HG03571 (cell line): ENCODE measurements at regions not wholly inside any gene's neighbourhood (a gene's known extent, or its start where the extent isn't known, plus 50 kb on each side); places are given as distances from the start of the nearest gene placed in this dataset.
"Not testable (repeated sequence)": the region's sequence is repeated elsewhere in the genome, so short reads cannot be mapped to it uniquely, and the experiment has no call there.

ENCODE experiments used
- ATAC-seq: cut with Tn5 transposase; IDR thresholded peaks from one replicate; pipeline ENCODE4 v1.9.1; 2021; ENCODE audit not compliant: unreplicated experiment

- ATAC-seq, result no peak
These were observed 338.7 kb downstream of the LRRIQ3 start for GRCh38 chr1:73859227-73859626.

DNA sequence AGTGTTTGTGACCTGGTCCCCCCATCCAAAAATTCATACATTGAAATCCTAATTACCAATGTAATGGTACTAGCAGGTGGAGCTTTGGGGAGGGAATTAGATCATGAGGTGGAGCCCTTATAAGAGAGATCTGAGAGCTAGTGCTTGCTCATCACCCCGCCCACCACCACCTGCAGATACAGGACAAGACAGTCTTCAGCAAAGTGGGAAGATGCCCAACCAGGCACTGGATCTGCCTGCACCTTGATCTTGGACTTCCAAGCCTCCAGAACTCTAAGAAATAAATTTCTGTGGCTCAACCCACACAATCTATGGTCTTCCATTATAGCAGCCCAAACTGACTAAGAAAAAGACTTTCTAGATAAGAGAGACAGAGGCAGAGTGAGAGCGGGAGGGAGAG, 343.4 kb downstream of the LRRIQ3 start:
- no peak for ATAC-seq

DNA sequence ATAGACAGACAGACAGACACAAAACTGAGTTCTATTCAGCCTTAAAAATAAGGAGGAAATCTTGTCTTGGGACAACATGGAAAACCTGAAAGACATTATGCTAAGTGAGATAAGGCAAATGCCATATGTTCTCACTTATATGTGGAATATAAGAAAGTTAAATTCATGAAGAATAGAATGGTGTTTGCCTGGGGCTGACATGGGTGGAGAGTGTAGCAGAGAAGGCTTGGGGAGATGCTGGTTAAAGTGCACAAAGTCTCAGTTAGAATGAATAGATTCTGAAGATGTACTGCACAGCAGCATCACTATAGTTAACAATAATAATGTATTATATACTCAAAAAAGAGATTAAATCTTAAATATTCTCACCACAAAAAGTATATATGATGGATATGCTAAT, 355.5 kb downstream of the LRRIQ3 start:
- ATAC-seq, result no peak

GRCh38 chr1:73839922-73840321, 358.1 kb downstream of the LRRIQ3 start:
- ATAC-seq, result no peak

DNA sequence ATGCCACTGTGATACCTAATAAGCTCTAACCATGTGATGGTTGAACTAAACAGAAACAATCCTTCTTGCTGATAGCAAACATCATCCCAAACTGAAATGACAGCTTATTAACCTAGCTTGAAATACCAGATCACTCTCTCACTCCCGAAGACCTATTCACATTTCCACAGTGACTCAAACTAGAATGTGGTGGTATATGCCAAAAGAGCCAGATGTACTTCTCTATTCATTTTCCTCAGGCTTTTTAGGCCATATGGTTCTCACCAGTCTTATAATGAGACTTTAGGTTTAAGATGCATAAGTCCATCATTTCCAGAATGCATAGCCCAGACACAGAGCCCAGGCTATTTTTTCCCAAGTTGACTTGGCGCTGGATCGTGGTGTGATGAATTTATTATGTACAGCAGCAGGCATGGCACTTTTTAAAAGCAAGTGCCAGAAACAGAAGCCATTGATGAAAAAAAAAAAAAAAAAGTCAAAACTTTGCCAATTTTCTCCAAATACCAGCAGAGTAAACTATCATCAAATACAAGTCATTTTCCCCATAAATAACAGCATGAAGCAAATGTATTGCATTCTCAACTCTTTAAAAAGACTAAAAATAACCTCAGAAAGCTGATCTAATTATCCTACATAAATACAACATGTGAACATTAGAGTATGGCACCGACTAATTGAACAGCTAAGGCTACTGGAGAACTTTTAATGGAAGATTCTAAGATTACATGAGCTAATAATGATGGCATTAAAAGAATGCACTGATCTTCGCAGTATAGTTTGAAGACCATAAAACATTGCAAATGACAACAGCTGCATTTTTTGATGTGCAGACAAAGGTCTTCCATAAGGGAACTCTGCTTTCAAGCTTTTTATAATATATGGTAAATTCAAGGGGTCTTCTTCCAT, 365.4 kb downstream of the LRRIQ3 start:
- no peak for ATAC-seq

- ATAC-seq, result not testable (repeated sequence)
These were observed 370.7 kb downstream of the LRRIQ3 start for GRCh38 chr1:73827283-73827682.

DNA sequence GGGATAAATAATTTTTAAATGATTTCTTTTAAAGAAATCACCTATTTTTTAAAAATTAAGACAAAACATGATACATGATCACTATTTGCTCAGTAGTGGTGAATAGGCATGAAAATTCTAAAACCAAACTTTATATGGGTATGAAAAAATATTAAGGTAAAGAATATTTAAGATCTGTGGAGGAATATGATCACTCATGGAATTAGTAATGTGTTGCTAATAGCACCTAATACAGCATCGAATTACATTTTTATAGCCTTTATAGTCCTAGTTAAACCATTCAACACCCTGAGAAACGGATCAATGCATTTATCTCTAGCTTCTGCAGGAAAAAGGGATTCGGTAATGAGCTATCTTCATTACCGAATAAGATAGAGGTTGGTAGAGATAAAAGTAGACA, 373.9 kb downstream of the LRRIQ3 start:
- ATAC-seq, result no peak

DNA sequence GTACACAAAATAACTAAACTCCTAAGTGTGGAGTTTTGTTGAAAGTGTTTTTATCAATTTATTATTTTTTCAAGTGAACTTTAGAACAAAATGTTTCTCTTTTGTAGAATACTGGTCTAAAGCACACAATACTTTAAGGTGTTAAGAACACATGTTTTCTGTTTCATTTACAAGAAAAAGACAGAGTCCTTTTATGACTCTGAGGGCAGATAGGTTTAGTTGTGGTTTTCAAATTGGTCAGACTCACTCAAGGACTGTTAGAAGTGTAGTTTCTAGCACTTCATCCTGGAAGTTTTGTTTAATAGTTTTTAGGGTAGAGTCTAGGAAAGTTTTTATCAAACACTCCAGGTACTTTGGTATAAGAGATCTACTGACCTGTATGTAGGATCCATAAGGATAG, 376.5 kb downstream of the LRRIQ3 start:
- ATAC-seq, result peak; percentile 73

DNA sequence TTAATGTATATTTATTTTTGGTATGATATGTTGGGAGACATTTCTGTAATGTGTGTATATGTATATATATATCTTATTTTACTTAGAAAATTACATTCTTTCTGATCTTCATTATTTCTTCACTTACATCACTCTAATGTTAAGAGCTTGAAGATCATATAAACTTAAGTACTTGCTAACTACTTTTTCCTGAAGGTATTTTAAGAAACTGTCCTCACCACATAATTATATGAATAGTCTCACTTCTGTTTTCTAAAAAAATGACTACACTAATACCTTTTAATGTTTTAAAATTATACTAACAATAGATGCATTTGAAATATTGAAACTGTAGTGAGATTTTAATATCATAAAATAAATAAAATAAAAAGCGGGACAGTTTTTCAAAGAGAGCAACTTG, 377.1 kb downstream of the LRRIQ3 start:
- no peak for ATAC-seq

- no peak for ATAC-seq
These were observed 384.3 kb downstream of the LRRIQ3 start for GRCh38 chr1:73813716-73814115.

DNA sequence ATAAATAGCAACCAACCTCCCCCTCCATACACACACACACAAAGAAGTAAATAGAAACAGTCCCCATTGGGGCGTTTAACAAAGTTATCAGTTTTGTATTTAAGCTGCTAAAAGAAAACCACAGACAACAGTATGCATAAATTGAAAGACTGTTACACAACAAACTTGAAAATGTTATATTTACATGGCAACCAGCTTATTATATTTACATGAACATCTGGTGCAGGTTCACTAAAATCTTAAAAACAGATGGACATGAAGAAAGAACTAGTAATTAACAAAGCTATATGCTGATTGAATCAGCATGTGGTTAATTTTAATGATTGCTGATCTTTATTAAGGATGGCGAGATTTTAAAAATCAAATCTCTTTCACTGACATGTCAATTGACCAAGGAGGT, 384.7 kb downstream of the LRRIQ3 start:
- no peak for ATAC-seq

DNA sequence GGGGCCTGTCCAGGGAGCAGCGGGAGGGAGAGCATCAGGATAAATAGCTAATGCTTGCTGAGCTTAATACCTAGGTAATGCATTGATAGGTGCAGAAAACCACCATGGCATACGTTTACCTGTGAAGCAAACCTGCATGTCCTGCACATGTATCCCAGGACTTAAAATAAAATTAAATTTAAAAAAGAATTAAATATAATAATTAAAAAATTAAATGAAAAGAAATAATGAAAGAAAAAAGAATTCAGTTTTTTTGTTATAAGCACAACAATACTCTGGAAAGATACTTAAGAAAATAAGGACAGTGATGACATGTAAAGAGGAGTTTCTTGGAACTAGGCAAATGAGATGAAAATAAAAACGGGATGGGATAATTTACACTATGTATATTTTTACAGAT, 386.2 kb downstream of the LRRIQ3 start:
- ATAC-seq, result no peak

DNA sequence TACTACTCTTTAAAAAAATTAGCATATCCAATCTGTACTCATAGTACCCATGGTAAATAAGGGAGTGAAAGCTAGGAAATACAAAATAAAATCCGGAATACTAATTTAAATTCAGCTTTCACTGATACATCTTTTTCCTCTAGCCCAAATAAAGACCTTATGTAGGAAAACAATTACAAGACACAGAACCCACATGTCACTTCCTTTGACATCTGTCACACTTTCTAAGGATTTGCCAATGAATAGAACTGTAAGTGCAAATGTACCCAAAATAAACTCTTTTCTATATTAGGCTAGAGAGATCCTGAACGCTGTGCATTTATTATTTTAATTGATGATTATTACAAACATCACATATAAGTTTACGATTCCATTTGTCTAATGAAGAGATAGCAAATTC, 393.0 kb downstream of the LRRIQ3 start:
- no peak for ATAC-seq

- ATAC-seq, result no peak
These were observed 394.6 kb downstream of the LRRIQ3 start for GRCh38 chr1:73803380-73803779.

- no peak for ATAC-seq
These were observed 396.0 kb downstream of the LRRIQ3 start for GRCh38 chr1:73801912-73802429.

DNA sequence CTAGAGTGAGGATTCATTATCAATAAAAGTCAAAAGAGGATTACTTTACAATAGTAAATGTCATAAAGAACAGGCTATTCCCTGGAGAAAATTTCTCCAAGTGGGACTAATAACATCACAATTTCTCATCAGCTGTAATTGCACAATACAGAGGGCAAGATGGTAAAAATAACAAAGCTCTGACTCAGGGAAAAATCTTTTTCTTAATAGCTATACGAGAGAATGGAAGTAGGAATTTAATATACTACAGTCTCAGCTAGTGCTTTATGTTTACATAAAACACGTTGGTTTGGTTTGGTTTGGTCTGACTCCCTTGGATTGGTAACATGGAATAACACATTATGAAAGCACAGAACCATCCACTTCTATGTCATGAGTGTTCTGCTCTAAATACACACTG, 397.6 kb downstream of the LRRIQ3 start:
- ATAC-seq, result no peak

GRCh38 chr1:73789965-73790364, 408.0 kb downstream of the LRRIQ3 start:
- ATAC-seq, result no peak

DNA sequence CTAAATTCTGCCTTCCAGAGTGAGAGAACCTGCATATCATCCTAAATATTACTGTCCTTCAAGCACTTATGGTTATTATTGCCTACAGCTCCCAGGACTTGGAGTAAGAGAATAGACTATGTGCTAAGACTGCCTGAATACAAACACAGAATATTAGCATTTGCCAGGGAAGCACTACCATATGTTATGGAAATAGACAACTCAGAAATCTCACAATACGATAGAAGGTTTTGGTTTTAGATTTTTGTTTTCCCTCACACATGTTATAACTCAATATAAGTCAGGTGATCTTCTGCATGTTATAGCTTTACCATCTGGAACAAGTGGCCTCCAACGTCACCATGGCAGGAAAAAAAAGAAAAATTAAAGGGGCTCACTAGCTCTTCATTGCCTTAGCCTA, 413.9 kb downstream of the LRRIQ3 start:
- ATAC-seq, result no peak

GRCh38 chr1:73783352-73783751, 414.6 kb downstream of the LRRIQ3 start:
- ATAC-seq, result no peak

DNA sequence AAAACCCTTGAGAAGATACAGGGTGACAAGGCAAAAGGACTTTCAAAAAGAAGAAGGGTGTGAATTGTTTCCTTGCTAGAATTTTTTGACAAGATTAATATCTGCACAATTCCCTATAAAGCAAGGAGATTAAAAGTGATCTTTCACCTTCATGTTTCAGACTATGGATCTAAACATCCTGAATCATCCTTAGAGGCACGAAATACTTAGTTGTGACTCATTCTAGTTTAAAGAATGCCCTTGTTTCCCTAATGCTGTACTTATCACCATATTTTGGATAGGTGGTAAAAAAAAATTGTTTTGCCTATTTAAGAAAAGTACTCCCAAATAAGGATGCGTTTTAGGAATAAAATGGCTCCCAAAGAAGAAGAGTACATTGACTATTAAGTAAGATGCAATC, 415.1 kb downstream of the LRRIQ3 start:
- no peak for ATAC-seq

DNA sequence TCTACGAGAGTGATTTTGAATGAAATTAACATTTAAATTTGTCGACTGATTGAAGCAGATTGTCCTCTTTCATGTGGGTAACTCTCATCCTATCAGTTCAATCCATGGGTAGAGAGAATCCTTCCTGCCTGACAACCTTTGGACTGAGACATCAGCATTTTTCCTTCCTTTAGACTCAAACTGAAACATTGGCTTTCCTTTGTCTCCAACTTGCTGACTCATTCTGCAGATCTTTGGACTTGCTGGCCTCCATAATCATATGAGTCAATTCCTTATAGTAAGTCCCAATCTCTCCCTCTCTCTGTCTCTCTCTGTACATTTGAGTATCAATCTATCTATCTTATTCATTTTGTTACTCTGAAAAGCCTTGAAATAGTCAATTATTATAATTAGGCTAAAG, 416.7 kb downstream of the LRRIQ3 start:
- no peak for ATAC-seq

GRCh38 chr1:73778471-73778870, 419.5 kb downstream of the LRRIQ3 start:
- no peak for ATAC-seq

DNA sequence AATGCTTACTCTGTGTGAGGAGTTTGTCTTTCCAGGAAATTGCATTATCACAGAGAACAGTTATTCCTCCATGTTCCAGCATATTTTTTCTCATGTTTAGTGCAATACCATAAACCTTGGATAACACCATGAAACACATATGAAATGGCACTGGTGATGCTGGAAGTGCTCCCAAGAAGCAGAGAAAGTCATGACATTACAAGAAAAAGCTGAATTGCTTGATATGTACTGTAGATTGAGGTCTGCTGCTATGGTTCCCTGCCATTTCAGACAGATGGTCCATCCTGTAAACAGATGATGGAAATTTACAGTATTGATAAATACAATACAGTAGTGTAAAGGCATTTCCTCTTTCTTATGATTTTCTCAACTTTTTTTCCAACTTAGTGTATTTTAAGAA, 422.1 kb downstream of the LRRIQ3 start:
- no peak for ATAC-seq
